GM23338 (cell line): ENCODE measurements at regions not wholly inside any gene's neighbourhood (a gene's known extent, or its start where the extent isn't known, plus 50 kb on each side); places are given as distances from the start of the nearest gene placed in this dataset.

Experiments used
- ATAC-seq: fragments of 200-7000 bp; cut with Tn5 transposase; 3 replicates; pipeline ENCODE4 v1.9.1; 2020
- DNase-seq: peaks from one replicate; pipeline ENCODE4 v3.0.0-alpha.2; 2015; ENCODE audit warnings: low spot score
- H2AFZ ChIP-seq: fragments of 200-600 bp; sonication (generic); 2 replicates; pipeline ENCODE4 v1.8.0; 2016; ENCODE audit warnings: antibody characterized with exemption, mild to moderate bottlenecking, moderate library complexity
- H3F3A ChIP-seq: fragments of 200-600 bp; sonication (generic); replicated peaks from 2 replicates; pipeline ENCODE4 v1.8.0; 2017; ENCODE audit warnings: antibody characterized with exemption, mixed run types, low read depth
- H3K27ac ChIP-seq: fragments of 200-600 bp; sonication (generic); 2 replicates; pipeline ENCODE4 v1.6.1; 2016; ENCODE audit warnings: low read depth
- H3K27me3 ChIP-seq: fragments of 200-600 bp; sonication (generic); 2 replicates; pipeline ENCODE4 v1.8.0; 2016; ENCODE audit warnings: mild to moderate bottlenecking, mixed run types, moderate library complexity; ENCODE audit not compliant: insufficient read depth
- H3K36me3 ChIP-seq: fragments of 200-600 bp; sonication (generic); 2 replicates; pipeline ENCODE4 v1.8.0; 2016; ENCODE audit warnings: mild to moderate bottlenecking; ENCODE audit not compliant: insufficient read depth
- H3K4me1 ChIP-seq: fragments of 200-600 bp; sonication (generic); 2 replicates; pipeline ENCODE4 v1.8.0; 2016; ENCODE audit warnings: mild to moderate bottlenecking, moderate library complexity; ENCODE audit not compliant: insufficient read depth
- H3K4me2 ChIP-seq: fragments of 200-600 bp; sonication (generic); 2 replicates; pipeline ENCODE4 v1.7.1; 2017; ENCODE audit warnings: mixed run types
- H3K4me3 ChIP-seq: fragments of 200-600 bp; sonication (generic); 2 replicates; pipeline ENCODE4 v1.6.1; 2016; ENCODE audit warnings: mixed run types
- H3K79me2 ChIP-seq: fragments of 200-600 bp; sonication (generic); replicated peaks from 2 replicates; pipeline ENCODE4 v1.8.0; 2017; ENCODE audit warnings: mild to moderate bottlenecking; ENCODE audit not compliant: insufficient read depth
- H3K9me2 ChIP-seq: fragments of 200-600 bp; sonication (generic); 2 replicates; pipeline ENCODE4 v1.8.0; 2017; ENCODE audit not compliant: insufficient read depth
- H4K20me1 ChIP-seq: fragments of 200-600 bp; sonication (generic); replicated peaks from 2 replicates; pipeline ENCODE4 v1.8.0; 2017; ENCODE audit warnings: mild to moderate bottlenecking; ENCODE audit not compliant: insufficient read depth
- H3K27ac Mint-ChIP-seq: 2 replicates; pipeline ENCODE4 v1.8.0; 2020; ENCODE audit warnings: inconsistent platforms, mild to moderate bottlenecking, moderate library complexity, mixed read lengths
- H3K27me3 Mint-ChIP-seq: 3 replicates; pipeline ENCODE4 v1.8.0; 2022; ENCODE audit warnings: low read depth, mild to moderate bottlenecking, moderate library complexity, mixed read lengths, inconsistent platforms; ENCODE audit not compliant: insufficient read depth, poor library complexity
- H3K36me3 Mint-ChIP-seq: 3 replicates; pipeline ENCODE4 v1.8.0; 2021; ENCODE audit warnings: low read depth, mild to moderate bottlenecking, inconsistent platforms, moderate library complexity, mixed read lengths
- H3K4me1 Mint-ChIP-seq: 3 replicates; pipeline ENCODE4 v1.8.0; 2020; ENCODE audit warnings: mild to moderate bottlenecking, inconsistent platforms, mixed read lengths
- H3K4me3 Mint-ChIP-seq: 3 replicates; pipeline ENCODE4 v1.8.0; 2021; ENCODE audit warnings: moderate library complexity, mild to moderate bottlenecking, inconsistent platforms, mixed read lengths
- H3K9me3 Mint-ChIP-seq: 3 replicates; pipeline ENCODE4 v1.8.0; 2020; ENCODE audit warnings: moderate library complexity, mild to moderate bottlenecking, inconsistent platforms, mixed read lengths
- CREB1 ChIP-seq: fragments of 250-450 bp; sonication (Bioruptor Pico); IDR thresholded peaks from 2 replicates; pipeline ENCODE4 v1.5.0; 2020; ENCODE audit warnings: low read depth, mild to moderate bottlenecking, moderate library complexity
- EZH2 ChIP-seq: fragments of 200-600 bp; sonication (generic); IDR thresholded peaks from one replicate; pipeline ENCODE4 v1.8.0; 2017; ENCODE audit warnings: antibody characterized with exemption, mild to moderate bottlenecking, low read depth; ENCODE audit not compliant: unreplicated experiment
- EZH2phosphoT487 ChIP-seq: fragments of 200-600 bp; sonication (generic); IDR thresholded peaks from one replicate; pipeline ENCODE4 v1.8.1; 2018; ENCODE audit warnings: antibody characterized with exemption; ENCODE audit not compliant: unreplicated experiment
- JUNB ChIP-seq: IDR thresholded peaks from one replicate; pipeline ENCODE4 v1.6.1; 2016; ENCODE audit warnings: antibody characterized with exemption; ENCODE audit not compliant: unreplicated experiment
- NANOG ChIP-seq: IDR thresholded peaks from 2 replicates; pipeline ENCODE4 v1.6.1; 2016; ENCODE audit warnings: antibody characterized with exemption, borderline replicate concordance
- POLR2AphosphoS5 ChIP-seq: IDR thresholded peaks from 2 replicates; pipeline ENCODE4 v1.6.1; 2016; ENCODE audit warnings: antibody characterized with exemption, low read depth
- STAT1 ChIP-seq: IDR thresholded peaks from one replicate; pipeline ENCODE4 v1.6.1; 2016; ENCODE audit warnings: antibody characterized with exemption; ENCODE audit not compliant: unreplicated experiment
- ZNF114 ChIP-seq: fragments of 250-450 bp; sonication (Bioruptor Pico); IDR thresholded peaks from 2 replicates; pipeline ENCODE4 v1.5.0; 2020; ENCODE audit warnings: mild to moderate bottlenecking, moderate library complexity
- ZNF331 ChIP-seq: fragments of 250-450 bp; sonication (Bioruptor Pico); IDR thresholded peaks from 2 replicates; pipeline ENCODE4 v1.5.0; 2020; ENCODE audit warnings: low read depth, mild to moderate bottlenecking, moderate library complexity
- TF ChIP-seq, protein P1 (sequence below): fragments of 250-450 bp; sonication (Bioruptor Pico); IDR thresholded peaks from 2 replicates; pipeline ENCODE4 v1.5.0; 2020; ENCODE audit warnings: mild to moderate bottlenecking, moderate library complexity
- TF ChIP-seq, protein P2 (sequence below): IDR thresholded peaks from 2 replicates; pipeline ENCODE4 v1.6.1; 2016; ENCODE audit warnings: antibody characterized with exemption
- TF ChIP-seq, protein P3 (sequence below), 2 experiments: fragments of 200-600 bp in 1 of 2; sonication (generic) in 1 of 2; conservative IDR thresholded peaks; 2 replicates each; pipeline versions ENCODE4 v1.5.1 to v1.6.1; 2016 to 2017; ENCODE audit warnings: antibody characterized with exemption in 2 of 2, low read depth in 2 of 2, mild to moderate bottlenecking in 2 of 2, moderate library complexity in 1 of 2
- TF ChIP-seq, protein P4 (sequence below): IDR thresholded peaks from one replicate; pipeline ENCODE4 v1.6.1; 2018; ENCODE audit warnings: antibody characterized with exemption; ENCODE audit not compliant: unreplicated experiment

DNA sequence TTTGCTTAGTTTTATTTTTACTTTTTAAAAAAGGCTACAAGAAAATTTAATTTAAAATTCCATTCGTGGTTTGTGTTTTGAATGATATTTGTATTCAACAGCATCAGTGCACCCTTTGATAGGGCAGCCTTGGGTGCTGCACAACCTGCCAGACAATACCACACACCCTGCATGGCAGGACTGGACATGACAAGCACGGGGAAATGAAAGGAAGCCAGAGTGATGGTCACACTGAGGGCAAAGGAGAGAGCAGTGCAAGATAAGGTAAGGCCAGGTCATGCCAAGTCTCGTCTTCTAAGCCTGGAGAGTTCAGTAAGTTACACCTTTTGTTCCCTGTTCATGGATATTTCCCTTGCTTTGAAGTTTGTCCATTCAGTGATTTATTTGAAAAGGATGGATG is 103.0 kb downstream of the ALDH8A1 start (continued):
- TF ChIP-seq POLR2AphosphoS5 (no peak), STAT1 (no peak), NANOG (no peak)

DNA sequence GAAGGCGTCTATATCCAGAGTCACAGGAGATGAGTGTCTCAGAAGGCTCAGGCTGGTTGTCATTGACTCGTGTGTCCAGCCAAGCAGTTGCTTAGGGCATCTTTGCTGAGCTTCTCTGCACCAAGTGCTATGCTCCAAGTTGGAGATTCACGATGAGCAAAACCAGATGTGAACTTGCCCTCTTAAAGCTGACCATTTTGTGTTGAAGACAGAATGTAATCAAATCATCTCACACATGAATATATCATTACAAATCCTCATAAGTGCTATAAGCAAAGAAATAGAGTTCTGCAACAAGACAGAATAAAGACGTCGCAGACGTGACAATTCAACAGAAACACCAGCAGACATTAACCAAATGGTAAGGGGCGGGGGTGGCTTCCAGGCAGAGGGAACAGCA is 103.9 kb downstream of the ALDH8A1 start:
- DNase-seq (no peak), ATAC-seq (no peak)
- no peaks in the 10 kb centered on the region for H3K9me2 ChIP-seq
- H3K4me1 Mint-ChIP-seq: peaks cover 10% of the 10 kb centered on the region
- H3K4me2 ChIP-seq: no peak overlapping the region
- no peak overlapping the region for H3K4me3 Mint-ChIP-seq
- H3F3A ChIP-seq: no peaks in the 10 kb centered on the region
- H3K27me3 ChIP-seq: no peaks in the 10 kb centered on the region
- no peaks in the 10 kb centered on the region for H3K79me2 ChIP-seq
- no peaks in the 10 kb centered on the region for H3K9me3 Mint-ChIP-seq
- no peak overlapping the region for H3K27ac Mint-ChIP-seq
- H3K4me1 ChIP-seq: peaks cover 6% of the 10 kb centered on the region; the same call in 1 of the 2 replicates
- H4K20me1 ChIP-seq: no peaks in the 10 kb centered on the region
- H3K36me3 ChIP-seq: no peaks in the 10 kb centered on the region
- H3K36me3 Mint-ChIP-seq: no peaks in the 10 kb centered on the region
- H2AFZ ChIP-seq: no peak overlapping the region
- peaks cover 3% of the 10 kb centered on the region for H3K27me3 Mint-ChIP-seq
- H3K4me3 ChIP-seq: no peak overlapping the region
- no peak overlapping the region for H3K27ac ChIP-seq
- TF ChIP-seq, protein P1, sequence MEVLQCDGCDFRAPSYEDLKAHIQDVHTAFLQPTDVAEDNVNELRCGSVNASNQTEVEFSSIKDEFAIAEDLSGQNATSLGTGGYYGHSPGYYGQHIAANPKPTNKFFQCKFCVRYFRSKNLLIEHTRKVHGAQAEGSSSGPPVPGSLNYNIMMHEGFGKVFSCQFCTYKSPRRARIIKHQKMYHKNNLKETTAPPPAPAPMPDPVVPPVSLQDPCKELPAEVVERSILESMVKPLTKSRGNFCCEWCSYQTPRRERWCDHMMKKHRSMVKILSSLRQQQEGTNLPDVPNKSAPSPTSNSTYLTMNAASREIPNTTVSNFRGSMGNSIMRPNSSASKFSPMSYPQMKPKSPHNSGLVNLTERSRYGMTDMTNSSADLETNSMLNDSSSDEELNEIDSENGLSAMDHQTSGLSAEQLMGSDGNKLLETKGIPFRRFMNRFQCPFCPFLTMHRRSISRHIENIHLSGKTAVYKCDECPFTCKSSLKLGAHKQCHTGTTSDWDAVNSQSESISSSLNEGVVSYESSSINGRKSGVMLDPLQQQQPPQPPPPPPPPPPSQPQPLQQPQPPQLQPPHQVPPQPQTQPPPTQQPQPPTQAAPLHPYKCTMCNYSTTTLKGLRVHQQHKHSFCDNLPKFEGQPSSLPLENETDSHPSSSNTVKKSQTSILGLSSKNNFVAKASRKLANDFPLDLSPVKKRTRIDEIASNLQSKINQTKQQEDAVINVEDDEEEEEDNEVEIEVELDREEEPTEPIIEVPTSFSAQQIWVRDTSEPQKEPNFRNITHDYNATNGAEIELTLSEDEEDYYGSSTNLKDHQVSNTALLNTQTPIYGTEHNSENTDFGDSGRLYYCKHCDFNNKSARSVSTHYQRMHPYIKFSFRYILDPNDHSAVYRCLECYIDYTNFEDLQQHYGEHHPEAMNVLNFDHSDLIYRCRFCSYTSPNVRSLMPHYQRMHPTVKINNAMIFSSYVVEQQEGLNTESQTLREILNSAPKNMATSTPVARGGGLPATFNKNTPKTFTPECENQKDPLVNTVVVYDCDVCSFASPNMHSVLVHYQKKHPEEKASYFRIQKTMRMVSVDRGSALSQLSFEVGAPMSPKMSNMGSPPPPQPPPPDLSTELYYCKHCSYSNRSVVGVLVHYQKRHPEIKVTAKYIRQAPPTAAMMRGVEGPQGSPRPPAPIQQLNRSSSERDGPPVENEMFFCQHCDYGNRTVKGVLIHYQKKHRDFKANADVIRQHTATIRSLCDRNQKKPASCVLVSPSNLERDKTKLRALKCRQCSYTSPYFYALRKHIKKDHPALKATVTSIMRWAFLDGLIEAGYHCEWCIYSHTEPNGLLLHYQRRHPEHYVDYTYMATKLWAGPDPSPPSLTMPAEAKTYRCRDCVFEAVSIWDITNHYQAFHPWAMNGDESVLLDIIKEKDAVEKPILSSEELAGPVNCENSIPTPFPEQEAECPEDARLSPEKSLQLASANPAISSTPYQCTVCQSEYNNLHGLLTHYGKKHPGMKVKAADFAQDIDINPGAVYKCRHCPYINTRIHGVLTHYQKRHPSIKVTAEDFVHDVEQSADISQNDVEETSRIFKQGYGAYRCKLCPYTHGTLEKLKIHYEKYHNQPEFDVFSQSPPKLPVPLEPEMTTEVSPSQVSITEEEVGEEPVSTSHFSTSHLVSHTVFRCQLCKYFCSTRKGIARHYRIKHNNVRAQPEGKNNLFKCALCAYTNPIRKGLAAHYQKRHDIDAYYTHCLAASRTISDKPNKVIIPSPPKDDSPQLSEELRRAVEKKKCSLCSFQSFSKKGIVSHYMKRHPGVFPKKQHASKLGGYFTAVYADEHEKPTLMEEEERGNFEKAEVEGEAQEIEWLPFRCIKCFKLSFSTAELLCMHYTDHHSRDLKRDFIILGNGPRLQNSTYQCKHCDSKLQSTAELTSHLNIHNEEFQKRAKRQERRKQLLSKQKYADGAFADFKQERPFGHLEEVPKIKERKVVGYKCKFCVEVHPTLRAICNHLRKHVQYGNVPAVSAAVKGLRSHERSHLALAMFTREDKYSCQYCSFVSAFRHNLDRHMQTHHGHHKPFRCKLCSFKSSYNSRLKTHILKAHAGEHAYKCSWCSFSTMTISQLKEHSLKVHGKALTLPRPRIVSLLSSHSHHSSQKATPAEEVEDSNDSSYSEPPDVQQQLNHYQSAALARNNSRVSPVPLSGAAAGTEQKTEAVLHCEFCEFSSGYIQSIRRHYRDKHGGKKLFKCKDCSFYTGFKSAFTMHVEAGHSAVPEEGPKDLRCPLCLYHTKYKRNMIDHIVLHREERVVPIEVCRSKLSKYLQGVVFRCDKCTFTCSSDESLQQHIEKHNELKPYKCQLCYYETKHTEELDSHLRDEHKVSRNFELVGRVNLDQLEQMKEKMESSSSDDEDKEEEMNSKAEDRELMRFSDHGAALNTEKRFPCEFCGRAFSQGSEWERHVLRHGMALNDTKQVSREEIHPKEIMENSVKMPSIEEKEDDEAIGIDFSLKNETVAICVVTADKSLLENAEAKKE (CRISPR knock-in tag): no peak
- TF ChIP-seq NANOG (no peak), POLR2AphosphoS5 (no peak), JUNB (no peak), STAT1 (no peak), CREB1 (CRISPR knock-in tag) (no peak), EZH2 (no peak), EZH2phosphoT487 (no peak), ZNF114 (CRISPR knock-in tag) (no peak), ZNF331 (CRISPR knock-in tag) (no peak)
- TF ChIP-seq, protein P2, sequence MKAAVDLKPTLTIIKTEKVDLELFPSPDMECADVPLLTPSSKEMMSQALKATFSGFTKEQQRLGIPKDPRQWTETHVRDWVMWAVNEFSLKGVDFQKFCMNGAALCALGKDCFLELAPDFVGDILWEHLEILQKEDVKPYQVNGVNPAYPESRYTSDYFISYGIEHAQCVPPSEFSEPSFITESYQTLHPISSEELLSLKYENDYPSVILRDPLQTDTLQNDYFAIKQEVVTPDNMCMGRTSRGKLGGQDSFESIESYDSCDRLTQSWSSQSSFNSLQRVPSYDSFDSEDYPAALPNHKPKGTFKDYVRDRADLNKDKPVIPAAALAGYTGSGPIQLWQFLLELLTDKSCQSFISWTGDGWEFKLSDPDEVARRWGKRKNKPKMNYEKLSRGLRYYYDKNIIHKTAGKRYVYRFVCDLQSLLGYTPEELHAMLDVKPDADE: no peak
- TF ChIP-seq, protein P3, sequence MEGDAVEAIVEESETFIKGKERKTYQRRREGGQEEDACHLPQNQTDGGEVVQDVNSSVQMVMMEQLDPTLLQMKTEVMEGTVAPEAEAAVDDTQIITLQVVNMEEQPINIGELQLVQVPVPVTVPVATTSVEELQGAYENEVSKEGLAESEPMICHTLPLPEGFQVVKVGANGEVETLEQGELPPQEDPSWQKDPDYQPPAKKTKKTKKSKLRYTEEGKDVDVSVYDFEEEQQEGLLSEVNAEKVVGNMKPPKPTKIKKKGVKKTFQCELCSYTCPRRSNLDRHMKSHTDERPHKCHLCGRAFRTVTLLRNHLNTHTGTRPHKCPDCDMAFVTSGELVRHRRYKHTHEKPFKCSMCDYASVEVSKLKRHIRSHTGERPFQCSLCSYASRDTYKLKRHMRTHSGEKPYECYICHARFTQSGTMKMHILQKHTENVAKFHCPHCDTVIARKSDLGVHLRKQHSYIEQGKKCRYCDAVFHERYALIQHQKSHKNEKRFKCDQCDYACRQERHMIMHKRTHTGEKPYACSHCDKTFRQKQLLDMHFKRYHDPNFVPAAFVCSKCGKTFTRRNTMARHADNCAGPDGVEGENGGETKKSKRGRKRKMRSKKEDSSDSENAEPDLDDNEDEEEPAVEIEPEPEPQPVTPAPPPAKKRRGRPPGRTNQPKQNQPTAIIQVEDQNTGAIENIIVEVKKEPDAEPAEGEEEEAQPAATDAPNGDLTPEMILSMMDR (conservative IDR thresholded peaks at IDR 0.05; ENCODE audit: low read depth in 2 of 2): no peak
- TF ChIP-seq, protein P4, sequence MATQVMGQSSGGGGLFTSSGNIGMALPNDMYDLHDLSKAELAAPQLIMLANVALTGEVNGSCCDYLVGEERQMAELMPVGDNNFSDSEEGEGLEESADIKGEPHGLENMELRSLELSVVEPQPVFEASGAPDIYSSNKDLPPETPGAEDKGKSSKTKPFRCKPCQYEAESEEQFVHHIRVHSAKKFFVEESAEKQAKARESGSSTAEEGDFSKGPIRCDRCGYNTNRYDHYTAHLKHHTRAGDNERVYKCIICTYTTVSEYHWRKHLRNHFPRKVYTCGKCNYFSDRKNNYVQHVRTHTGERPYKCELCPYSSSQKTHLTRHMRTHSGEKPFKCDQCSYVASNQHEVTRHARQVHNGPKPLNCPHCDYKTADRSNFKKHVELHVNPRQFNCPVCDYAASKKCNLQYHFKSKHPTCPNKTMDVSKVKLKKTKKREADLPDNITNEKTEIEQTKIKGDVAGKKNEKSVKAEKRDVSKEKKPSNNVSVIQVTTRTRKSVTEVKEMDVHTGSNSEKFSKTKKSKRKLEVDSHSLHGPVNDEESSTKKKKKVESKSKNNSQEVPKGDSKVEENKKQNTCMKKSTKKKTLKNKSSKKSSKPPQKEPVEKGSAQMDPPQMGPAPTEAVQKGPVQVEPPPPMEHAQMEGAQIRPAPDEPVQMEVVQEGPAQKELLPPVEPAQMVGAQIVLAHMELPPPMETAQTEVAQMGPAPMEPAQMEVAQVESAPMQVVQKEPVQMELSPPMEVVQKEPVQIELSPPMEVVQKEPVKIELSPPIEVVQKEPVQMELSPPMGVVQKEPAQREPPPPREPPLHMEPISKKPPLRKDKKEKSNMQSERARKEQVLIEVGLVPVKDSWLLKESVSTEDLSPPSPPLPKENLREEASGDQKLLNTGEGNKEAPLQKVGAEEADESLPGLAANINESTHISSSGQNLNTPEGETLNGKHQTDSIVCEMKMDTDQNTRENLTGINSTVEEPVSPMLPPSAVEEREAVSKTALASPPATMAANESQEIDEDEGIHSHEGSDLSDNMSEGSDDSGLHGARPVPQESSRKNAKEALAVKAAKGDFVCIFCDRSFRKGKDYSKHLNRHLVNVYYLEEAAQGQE: no peak
